T47D (cell line): ENCODE measurements at regions not wholly inside any gene's neighbourhood (a gene's known extent, or its start where the extent isn't known, plus 50 kb on each side); places are given as distances from the start of the nearest gene placed in this dataset.

ENCODE experiments used
- DNase-seq, 2 experiments: peaks; one replicate each; pipeline versions ENCODE4 v3.0.0 to v3.0.0-alpha.2; 2011 to 2012; ENCODE audit warnings: low read depth in 1 of 2, low spot score in 1 of 2
- JUND ChIP-seq: IDR thresholded peaks from 2 replicates; pipeline ENCODE4 v1.6.1; 2012; ENCODE audit warnings: low read depth
- in situ Hi-C: cut with HindIII; loops from 2 replicates; pipeline ENCODE4 v1.10.0; 2016; ENCODE audit warnings: low sequenced_read_pairs, low pct_unique_long_range_greater_than_20kb

GRCh38 chr21:27694667-27695066 is 727.8 kb upstream of the ADAMTS5 start:
- no peak for TF ChIP-seq JUND

GRCh38 chr21:27693376-27693775 is 726.5 kb upstream of the ADAMTS5 start:
- in situ Hi-C loops = no loop called here
- no peak for DNase-seq
- no peak for TF ChIP-seq JUND

More at GRCh38 chr21:27694667-27695066, 727.8 kb upstream of the ADAMTS5 start:
- in situ Hi-C loops = no loop called here
- DNase-seq = no peak

GRCh38 chr21:27691516-27691915 is 724.6 kb upstream of the ADAMTS5 start:
- no peak for TF ChIP-seq JUND
- in situ Hi-C loops = no loop called here
- no peak for DNase-seq

- no peak for DNase-seq
- in situ Hi-C loops = no loop called here
- TF ChIP-seq JUND = no peak
Measured at GRCh38 chr21:27691006-27691405, 724.1 kb upstream of the ADAMTS5 start.

- DNase-seq = no peak
- in situ Hi-C loops = no loop called here
- TF ChIP-seq JUND = no peak
Measured at GRCh38 chr21:27690426-27690825, 723.5 kb upstream of the ADAMTS5 start.

- no peak for TF ChIP-seq JUND
- in situ Hi-C loops = no loop called here
- DNase-seq = no peak
Measured at GRCh38 chr21:27688773-27689172, 721.9 kb upstream of the ADAMTS5 start.

GRCh38 chr21:27683292-27683691 is 716.4 kb upstream of the ADAMTS5 start:
- no peak for DNase-seq
- no peak for TF ChIP-seq JUND
- in situ Hi-C loops = no loop called here

GRCh38 chr21:27681841-27682240 is 715.0 kb upstream of the ADAMTS5 start:
- TF ChIP-seq JUND = no peak
- in situ Hi-C loops = no loop called here
- DNase-seq = no peak

GRCh38 chr21:27681038-27681437 is 714.1 kb upstream of the ADAMTS5 start:
- no peak for DNase-seq
- TF ChIP-seq JUND = no peak
- in situ Hi-C loops = no loop called here

- no peak for DNase-seq
- no peak for TF ChIP-seq JUND
- in situ Hi-C loops = no loop called here
Measured at GRCh38 chr21:27680181-27680580, 713.3 kb upstream of the ADAMTS5 start.

- in situ Hi-C loops = no loop called here
- TF ChIP-seq JUND = no peak
- DNase-seq = no peak
Measured at GRCh38 chr21:27678511-27678910, 711.6 kb upstream of the ADAMTS5 start.

- no peak for DNase-seq
- TF ChIP-seq JUND = no peak
- in situ Hi-C loops = no loop called here
Measured at GRCh38 chr21:27677546-27677945, 710.7 kb upstream of the ADAMTS5 start.

- no peak for TF ChIP-seq JUND
- no peak for DNase-seq
- in situ Hi-C loops = no loop called here
Measured at GRCh38 chr21:27675306-27675705, 708.4 kb upstream of the ADAMTS5 start.

GRCh38 chr21:27674041-27674615 is 707.2 kb upstream of the ADAMTS5 start:
- DNase-seq = no peak
- in situ Hi-C loops = no loop called here

More at GRCh38 chr21:27674041-27674615, 707.2 kb upstream of the ADAMTS5 start:
- no peak for TF ChIP-seq JUND
